A549 (cell line): ENCODE measurements at regions not wholly inside any gene's neighbourhood (a gene's known extent, or its start where the extent isn't known, plus 50 kb on each side); places are given as distances from the start of the nearest gene placed in this dataset.

ENCODE experiments used
- ATAC-seq, 2 experiments: fragments of 200-7000 bp in 1 of 2; fragments of >200 bp in 1 of 2; cut with Nextera tagmentation in 1 of 2; cut with Tn5 transposase in 1 of 2; 3 replicates each; pipeline versions ENCODE4 v1.8.0 to v1.9.1; 2018 to 2020; ENCODE audit warnings: mild to moderate bottlenecking in 1 of 2, moderate library complexity in 1 of 2
- CTCF ChIA-PET: fragments of 300-600 bp; sonication (Branson Sonifier 250); formaldehyde crosslinking; extraction: SDS; loops from one replicate; lab custom pipeline; 2021; ENCODE audit warnings: antibody characterized with exemption, inconsistent platforms; lab: Yijun Ruan, JAX
- POLR2A ChIA-PET: fragments of 350-600 bp; formaldehyde crosslinking; extraction: SDS; loops from one replicate; lab custom pipeline; 2021; ENCODE audit warnings: antibody characterized with exemption, inconsistent platforms; lab: Yijun Ruan, JAX
- DNase-seq, 2 experiments: peaks; one replicate each; pipeline versions ENCODE4 v3.0.0 to v3.0.0-alpha.2; 2011 to 2016; ENCODE audit warnings: low read depth in 1 of 2, low spot score in 1 of 2
- FAIRE-seq: peaks from 2 replicates; lab custom pipeline; 2011; peaks lifted over from hg19 to GRCh38; lab: Jason Lieb, UNC
- H3K27ac ChIP-seq, 2 experiments: fragments of >200 bp; sonication (Bioruptor Twin); formaldehyde crosslinking; 3 replicates each; pipeline ENCODE4 v1.5.1; 2016 to 2017
- H3K4me1 ChIP-seq: fragments of >200 bp; sonication (Bioruptor Twin); formaldehyde crosslinking; 3 replicates; pipeline ENCODE4 v1.6.1; 2016
- H3K4me2 ChIP-seq: fragments of >200 bp; sonication (Bioruptor Twin); formaldehyde crosslinking; 3 replicates; pipeline ENCODE4 v1.6.1; 2016
- H3K4me3 ChIP-seq: fragments of >200 bp; sonication (Bioruptor Twin); formaldehyde crosslinking; 3 replicates; pipeline ENCODE4 v1.5.1; 2016
- H3K9me3 ChIP-seq: fragments of >200 bp; sonication (Bioruptor Twin); formaldehyde crosslinking; 3 replicates; pipeline ENCODE4 v1.6.1; 2016
- ATOH8 ChIP-seq: fragments of 250-450 bp; sonication (Bioruptor Pico); IDR thresholded peaks from 2 replicates; pipeline ENCODE4 v1.5.0; 2020; ENCODE audit warnings: low read depth, mild to moderate bottlenecking, moderate library complexity
- BCL3 ChIP-seq: fragments of >200 bp; sonication (Bioruptor Twin); formaldehyde crosslinking; IDR thresholded peaks from 3 replicates; pipeline ENCODE4 v1.6.1; 2016
- BHLHE40 ChIP-seq: IDR thresholded peaks from 2 replicates; pipeline ENCODE4 v1.6.1; 2012; ENCODE audit warnings: low read depth, low read length, inconsistent platforms
- EHF ChIP-seq: fragments of 250-450 bp; sonication (Bioruptor Pico); IDR thresholded peaks from 2 replicates; pipeline ENCODE4 v1.5.0; 2020; ENCODE audit warnings: mild to moderate bottlenecking
- EHMT2 ChIP-seq: fragments of 200-600 bp; sonication (generic); IDR thresholded peaks from 2 replicates; pipeline ENCODE4 v1.6.1; 2016; ENCODE audit warnings: antibody characterized with exemption, low read depth, mild to moderate bottlenecking, moderate library complexity
- FOSB ChIP-seq: fragments of 250-450 bp; sonication (Bioruptor Pico); IDR thresholded peaks from 2 replicates; pipeline ENCODE4 v1.5.0; 2020; ENCODE audit warnings: mild to moderate bottlenecking, moderate library complexity
- FOXS1 ChIP-seq: fragments of 250-450 bp; sonication (Bioruptor Pico); IDR thresholded peaks from 2 replicates; pipeline ENCODE4 v1.5.0; 2020; ENCODE audit warnings: mild to moderate bottlenecking, moderate library complexity
- HEYL ChIP-seq: fragments of 250-450 bp; sonication (Bioruptor Pico); IDR thresholded peaks from 2 replicates; pipeline ENCODE4 v1.8.0; 2021; ENCODE audit warnings: mild to moderate bottlenecking, moderate library complexity
- HOXA7 ChIP-seq: fragments of 250-450 bp; sonication (Bioruptor Pico); IDR thresholded peaks from 2 replicates; pipeline ENCODE4 v1.5.0; 2020; ENCODE audit warnings: mild to moderate bottlenecking, moderate library complexity
- HOXB5 ChIP-seq: fragments of 250-450 bp; sonication (Bioruptor Pico); IDR thresholded peaks from 2 replicates; pipeline ENCODE4 v1.5.0; 2020; ENCODE audit warnings: mild to moderate bottlenecking, moderate library complexity
- JUNB ChIP-seq: fragments of >200 bp; sonication (Bioruptor Twin); formaldehyde crosslinking; IDR thresholded peaks from 2 replicates; pipeline ENCODE4 v1.6.1; 2016
- KDM1A ChIP-seq: fragments of 200-600 bp; sonication (generic); IDR thresholded peaks from 2 replicates; pipeline ENCODE4 v1.6.1; 2016; ENCODE audit warnings: low read depth, mild to moderate bottlenecking
- MAZ ChIP-seq: fragments of 150-350 bp; IDR thresholded peaks from 2 replicates; pipeline ENCODE4 v1.6.1; 2014; ENCODE audit warnings: antibody characterized with exemption, low read depth, low read length, borderline replicate concordance
- NFE2L2 ChIP-seq: fragments of 150-350 bp; conservative IDR thresholded peaks from 2 replicates; pipeline ENCODE4 v1.6.1; 2014; ENCODE audit warnings: low read length
- NPAS2 ChIP-seq: fragments of 250-450 bp; sonication (Bioruptor Pico); IDR thresholded peaks from 2 replicates; pipeline ENCODE4 v1.8.0; 2022; ENCODE audit warnings: mild to moderate bottlenecking, moderate library complexity, borderline replicate concordance
- POLR2A ChIP-seq: IDR thresholded peaks from 2 replicates; pipeline ENCODE4 v1.6.1; 2012; ENCODE audit warnings: mild to moderate bottlenecking, low read length
- RNF2 ChIP-seq: fragments of 200-600 bp; sonication (generic); IDR thresholded peaks from 2 replicates; pipeline ENCODE4 v1.6.1; 2016; ENCODE audit warnings: low read depth, mild to moderate bottlenecking, antibody characterized with exemption, moderate library complexity, borderline replicate concordance
- SREBF2 ChIP-seq: fragments of 450-650 bp; IDR thresholded peaks from 2 replicates; pipeline ENCODE4 v1.6.1; 2014; ENCODE audit warnings: mild to moderate bottlenecking, moderate library complexity
- USF2 ChIP-seq: fragments of 450-650 bp; IDR thresholded peaks from 2 replicates; pipeline ENCODE4 v1.6.1; 2014; ENCODE audit warnings: antibody characterized with exemption
- ZFP36 ChIP-seq: fragments of 450-650 bp; IDR thresholded peaks from 2 replicates; pipeline ENCODE4 v1.6.1; 2014; ENCODE audit warnings: borderline replicate concordance; ENCODE audit not compliant: partially characterized antibody
- ZSCAN20 ChIP-seq: fragments of 250-450 bp; sonication (Bioruptor Pico); IDR thresholded peaks from 2 replicates; pipeline ENCODE4 v1.8.0; 2022; ENCODE audit warnings: mild to moderate bottlenecking, moderate library complexity
- WGBS: methylation state at CpG from one replicate; pipeline ENCODE4 v1.1.6; 2017; ENCODE audit errors: missing lambda C conversion rate; 5-methylcytosine and 5-hydroxymethylcytosine counted together

GRCh38 chr7:21173436-21173835 is 254.4 kb upstream of the SP4 start:
- ATAC-seq (no peak), FAIRE-seq (no peak), DNase-seq (no peak)
- H3K4me2 ChIP-seq: no peak overlapping the region
- no peak overlapping the region for H3K4me3 ChIP-seq
- WGBS: 3% methylated on average over 1 of the region's 1 CpG
- H3K9me3 ChIP-seq: no peaks in the 10 kb centered on the region
- no peaks in the 10 kb centered on the region for H3K4me1 ChIP-seq
- CTCF ChIA-PET: no interaction called here
- TF ChIP-seq HEYL (CRISPR knock-in tag) (no peak), MAZ (no peak), NPAS2 (no peak), EHF (CRISPR knock-in tag) (no peak), FOSB (CRISPR knock-in tag) (no peak), ZFP36 (no peak), RNF2 (no peak), HOXB5 (CRISPR knock-in tag) (no peak), FOXS1 (CRISPR knock-in tag) (no peak), USF2 (no peak)
- POLR2A ChIA-PET: no interaction called here
- H3K27ac ChIP-seq: no peak overlapping the region

DNA sequence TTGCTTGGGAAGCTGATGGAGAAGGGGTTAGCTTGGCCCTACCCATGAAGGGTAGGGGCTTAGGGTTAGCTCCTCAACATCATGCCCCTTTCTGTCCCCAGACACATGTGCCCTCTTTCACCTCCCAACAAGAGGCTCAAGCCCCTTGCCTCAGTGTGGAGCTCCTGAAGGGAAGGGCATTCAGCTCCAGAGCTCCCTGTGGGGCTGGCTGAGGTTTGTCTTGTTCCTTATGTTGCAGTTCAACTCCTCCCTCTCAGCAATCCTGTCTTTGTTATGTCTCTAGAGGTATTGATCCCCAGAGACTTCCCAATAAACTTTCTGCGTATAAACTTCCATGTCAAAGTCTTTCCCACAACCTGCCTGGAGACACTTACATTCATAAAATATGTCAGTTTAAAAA is 252.2 kb upstream of the SP4 start:
- ChIA-PET CTCF (no interaction called here), POLR2A (no interaction called here)
- DNase-seq (no peak), ATAC-seq (no peak), FAIRE-seq (no peak)
- H3K4me1 ChIP-seq: no peaks in the 10 kb centered on the region
- WGBS: 75% methylated on average over 1 of the region's 1 CpG
- no peaks in the 10 kb centered on the region for H3K9me3 ChIP-seq
- H3K4me2 ChIP-seq: no peak overlapping the region
- no peak overlapping the region for H3K4me3 ChIP-seq
- TF ChIP-seq MAZ (no peak), KDM1A (no peak), JUNB (no peak), NPAS2 (no peak), SREBF2 (no peak), RNF2 (no peak)
- H3K27ac ChIP-seq: no peak overlapping the region

- H3K9me3 ChIP-seq: no peaks in the 10 kb centered on the region
- 24% methylated on average over 6 of the region's 6 CpGs for WGBS
- FAIRE-seq (no peak), ATAC-seq (no peak), DNase-seq (no peak)
- no peaks in the 10 kb centered on the region for H3K4me1 ChIP-seq
- ChIA-PET CTCF (interaction anchor here (0.9 kb wide), 1 partner anchor 417 kb away, joined by 3 read pairs; no protein-coding TSS in a partner anchor), POLR2A (no interaction called here)
- no peak overlapping the region for H3K27ac ChIP-seq
- no peak overlapping the region for H3K4me2 ChIP-seq
- TF ChIP-seq ATOH8 (CRISPR knock-in tag) (no peak), JUNB (no peak), MAZ (no peak), POLR2A (no peak), EHMT2 (no peak), NFE2L2 (no peak), BCL3 (no peak), BHLHE40 (no peak), HOXA7 (CRISPR knock-in tag) (no peak), ZSCAN20 (CRISPR knock-in tag) (no peak)
- no peak overlapping the region for H3K4me3 ChIP-seq
Observed at GRCh38 chr7:21184942-21185652, 242.8 kb upstream of the SP4 start.
